ENCODE measurements at regions not wholly inside any gene's neighbourhood (a gene's known extent, or its start where the extent isn't known, plus 50 kb on each side); places are given as distances from the start of the nearest gene placed in this dataset.

GRCh38 chr12:115416869-115417268, 732.9 kb upstream of the TBX3 start:
- TF ChIP-seq POLR2A (IDR thresholded peaks at IDR 0.05) (no peak), CTCF (IDR thresholded peaks at IDR 0.05) (no peak)

Measured in lower leg skin (tissue), 3 donors.